ENCODE measurements at regions not wholly inside any gene's neighbourhood (a gene's known extent, or its start where the extent isn't known, plus 50 kb on each side); places are given as distances from the start of the nearest gene placed in this dataset.

- no peaks in the 10 kb centered on the region for H3K4me1 Mint-ChIP-seq (ENCODE audit: low read depth)
- H3K36me3 Mint-ChIP-seq (ENCODE audit: low read depth), result peaks cover 1% of the 10 kb centered on the region
- peaks cover 17% of the 10 kb centered on the region for H3K27me3 Mint-ChIP-seq (ENCODE audit: low read depth)
- no peak overlapping the region for H3K4me3 Mint-ChIP-seq (ENCODE audit: unreplicated experiment)
- peaks cover 11% of the 10 kb centered on the region for H3K9me3 Mint-ChIP-seq (ENCODE audit: low read depth)
- no peak for DNase-seq (ENCODE audit: low spot score)
- TF ChIP-seq, protein P1, sequence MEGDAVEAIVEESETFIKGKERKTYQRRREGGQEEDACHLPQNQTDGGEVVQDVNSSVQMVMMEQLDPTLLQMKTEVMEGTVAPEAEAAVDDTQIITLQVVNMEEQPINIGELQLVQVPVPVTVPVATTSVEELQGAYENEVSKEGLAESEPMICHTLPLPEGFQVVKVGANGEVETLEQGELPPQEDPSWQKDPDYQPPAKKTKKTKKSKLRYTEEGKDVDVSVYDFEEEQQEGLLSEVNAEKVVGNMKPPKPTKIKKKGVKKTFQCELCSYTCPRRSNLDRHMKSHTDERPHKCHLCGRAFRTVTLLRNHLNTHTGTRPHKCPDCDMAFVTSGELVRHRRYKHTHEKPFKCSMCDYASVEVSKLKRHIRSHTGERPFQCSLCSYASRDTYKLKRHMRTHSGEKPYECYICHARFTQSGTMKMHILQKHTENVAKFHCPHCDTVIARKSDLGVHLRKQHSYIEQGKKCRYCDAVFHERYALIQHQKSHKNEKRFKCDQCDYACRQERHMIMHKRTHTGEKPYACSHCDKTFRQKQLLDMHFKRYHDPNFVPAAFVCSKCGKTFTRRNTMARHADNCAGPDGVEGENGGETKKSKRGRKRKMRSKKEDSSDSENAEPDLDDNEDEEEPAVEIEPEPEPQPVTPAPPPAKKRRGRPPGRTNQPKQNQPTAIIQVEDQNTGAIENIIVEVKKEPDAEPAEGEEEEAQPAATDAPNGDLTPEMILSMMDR (IDR thresholded peaks at IDR 0.05), result no peak
- no peak overlapping the region for H3K27ac Mint-ChIP-seq (ENCODE audit: unreplicated experiment)
Measured at GRCh38 chr1:214727274-214727673, 124.3 kb downstream of the CENPF start.

- H3K36me3 Mint-ChIP-seq (ENCODE audit: low read depth), result no peaks in the 10 kb centered on the region
- no peak overlapping the region for H3K27ac Mint-ChIP-seq (ENCODE audit: unreplicated experiment)
- no peak for DNase-seq (ENCODE audit: low spot score)
- TF ChIP-seq, protein P1 (IDR thresholded peaks at IDR 0.05), result no peak
- no peak overlapping the region for H3K4me3 Mint-ChIP-seq (ENCODE audit: unreplicated experiment)
- H3K4me1 Mint-ChIP-seq (ENCODE audit: low read depth), result no peaks in the 10 kb centered on the region
- peaks cover 10% of the 10 kb centered on the region for H3K9me3 Mint-ChIP-seq (ENCODE audit: low read depth)
- H3K27me3 Mint-ChIP-seq (ENCODE audit: low read depth), result peaks cover 12% of the 10 kb centered on the region
Measured at GRCh38 chr1:214739621-214740238, 136.7 kb downstream of the CENPF start.

DNA sequence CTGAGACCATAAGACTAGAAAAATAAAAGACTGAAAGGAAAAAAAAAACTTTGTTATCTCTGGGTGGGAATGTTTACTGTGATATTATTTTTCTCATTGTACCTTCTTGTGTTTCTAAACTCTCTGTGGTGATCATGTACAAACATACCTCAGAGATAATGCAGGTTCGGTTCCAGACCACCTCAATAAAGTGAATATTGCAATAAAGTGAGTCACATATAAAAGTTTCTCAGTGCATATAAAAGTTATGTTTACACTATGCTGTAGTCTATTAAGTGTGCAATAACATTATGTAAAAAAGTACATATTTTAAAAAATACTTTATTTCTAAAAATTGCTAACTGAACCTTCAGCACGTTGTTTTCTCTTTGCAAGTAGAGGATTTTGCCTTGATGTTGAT, 137.5 kb downstream of the CENPF start:
- no peaks in the 10 kb centered on the region for H3K36me3 Mint-ChIP-seq (ENCODE audit: low read depth)

DNA sequence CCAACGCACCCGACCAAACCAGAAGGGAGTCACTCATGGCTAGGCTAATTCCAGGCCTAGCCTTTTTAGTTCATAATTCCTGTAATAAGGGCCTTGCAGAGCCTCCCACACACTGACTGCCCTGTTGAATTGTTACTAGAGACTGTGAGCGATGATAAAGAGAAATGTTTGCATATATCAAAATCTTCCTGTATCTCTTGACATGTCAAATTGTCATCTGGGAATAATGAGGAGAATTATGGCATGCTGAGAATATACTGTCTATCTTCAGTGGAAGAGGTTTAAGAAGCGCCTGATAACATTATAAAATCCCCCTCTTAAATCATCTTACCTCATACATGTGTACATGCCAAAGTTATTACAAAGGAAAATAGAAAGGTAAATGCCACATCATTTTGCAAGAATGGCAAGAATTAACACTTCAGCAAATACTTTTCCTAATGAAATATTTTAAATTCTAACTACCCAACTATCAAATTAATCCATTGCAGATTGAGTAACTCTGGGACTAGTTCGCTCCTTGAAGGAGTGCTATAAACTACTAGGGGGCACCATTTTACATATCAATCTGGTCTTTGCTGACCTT, 144.1 kb downstream of the CENPF start:
- Mint-ChIP-seq H3K27ac (ENCODE audit: unreplicated experiment) (no peak overlapping the region), H3K27me3 (ENCODE audit: low read depth) (peaks cover 3% of the 10 kb centered on the region), H3K36me3 (ENCODE audit: low read depth) (no peaks in the 10 kb centered on the region), H3K4me3 (ENCODE audit: unreplicated experiment) (no peak overlapping the region), H3K9me3 (ENCODE audit: low read depth) (peaks cover 4% of the 10 kb centered on the region), H3K4me1 (ENCODE audit: low read depth) (no peaks in the 10 kb centered on the region)
- TF ChIP-seq, protein P1 (IDR thresholded peaks at IDR 0.05), result no peak
- no peak for DNase-seq (ENCODE audit: low spot score)

More for the DNA sequence above, 137.5 kb downstream of the CENPF start:
- Mint-ChIP-seq H3K9me3 (ENCODE audit: low read depth) (peaks cover 10% of the 10 kb centered on the region), H3K4me3 (ENCODE audit: unreplicated experiment) (no peak overlapping the region), H3K4me1 (ENCODE audit: low read depth) (no peaks in the 10 kb centered on the region), H3K27me3 (ENCODE audit: low read depth) (peaks cover 12% of the 10 kb centered on the region), H3K27ac (ENCODE audit: unreplicated experiment) (no peak overlapping the region)
- DNase-seq (ENCODE audit: low spot score), result no peak
- TF ChIP-seq, protein P1 (IDR thresholded peaks at IDR 0.05), result no peak

GRCh38 chr1:214753236-214753852, 150.3 kb downstream of the CENPF start:
- DNase-seq (ENCODE audit: low spot score), result no peak
- Mint-ChIP-seq H3K27me3 (ENCODE audit: low read depth) (no peaks in the 10 kb centered on the region), H3K27ac (ENCODE audit: unreplicated experiment) (no peak overlapping the region), H3K4me1 (ENCODE audit: low read depth) (no peaks in the 10 kb centered on the region), H3K4me3 (ENCODE audit: unreplicated experiment) (no peak overlapping the region), H3K9me3 (ENCODE audit: low read depth) (peaks cover 23% of the 10 kb centered on the region), H3K36me3 (ENCODE audit: low read depth) (no peaks in the 10 kb centered on the region)
- TF ChIP-seq, protein P1 (IDR thresholded peaks at IDR 0.05), result no peak

Data from chondrocyte (in vitro differentiated cells).